K562 (cell line): ENCODE measurements at regions not wholly inside any gene's neighbourhood (a gene's known extent, or its start where the extent isn't known, plus 50 kb on each side); places are given as distances from the start of the nearest gene placed in this dataset.

ENCODE experiments used
- ATAC-seq: fragments of 200-7000 bp; cut with Tn5 transposase; 3 replicates; pipeline ENCODE4 v1.9.1; 2020; ENCODE audit warnings: moderate library complexity
- BruUV-seq: library from RNA; stranded (reverse); fragments of 400-500 nt; replicated peaks from 2 replicates; lab custom pipeline; 2021; lab: Mats Ljungman, UMichigan
- CTCF ChIA-PET: fragments of 300-600 bp; formaldehyde crosslinking; extraction: SDS; loops from one replicate; lab custom pipeline; 2021; ENCODE audit warnings: low intra/inter-chr PET ratio; lab: Yijun Ruan, JAX
- POLR2A ChIA-PET: fragments of 300-600, 350-650 bp; sonication (Branson Sonifier 250); formaldehyde crosslinking; extraction: SDS; loops from one replicate; lab custom pipeline; 2021; ENCODE audit warnings: antibody characterized with exemption, inconsistent platforms; lab: Yijun Ruan, JAX
- DNase-seq, 4 experiments: peaks; one replicate each; pipeline versions ENCODE4 v3.0.0 to v3.0.0-alpha.2; 2011 to 2018; ENCODE audit warnings: low spot score in 3 of 4, mixed read lengths in 3 of 4; ENCODE audit errors: extremely low read depth in 1 of 4
- FAIRE-seq: peaks from 2 replicates; lab custom pipeline; 2011; peaks lifted over from hg19 to GRCh38; lab: Jason Lieb, UNC
- H2AFZ ChIP-seq: 2 replicates; pipeline ENCODE4 v1.6.0; 2011; ENCODE audit warnings: low read depth, low read length, control low read depth, inconsistent platforms
- H3K27ac ChIP-seq: fragments of 200-600 bp; 3 replicates; pipeline ENCODE4 v1.8.0; 2011; ENCODE audit warnings: low read depth, mild to moderate bottlenecking, control low read depth, inconsistent platforms, low read length, moderate library complexity, mixed read lengths; ENCODE audit errors: extremely low read depth
- H3K27me3 ChIP-seq, 2 experiments: fragments of 300-600 bp in 1 of 2; 2 replicates in 1 of 2; 3 replicates in 1 of 2; pipeline versions ENCODE4 v1.6.0 to v1.8.0; 2011; ENCODE audit warnings: inconsistent platforms in 2 of 2, low read length in 2 of 2, mild to moderate bottlenecking in 1 of 2, mixed read lengths in 1 of 2, moderate library complexity in 1 of 2; ENCODE audit not compliant: control insufficient read depth in 2 of 2, insufficient read depth in 2 of 2
- H3K36me3 ChIP-seq: fragments of 300-600 bp; 3 replicates; pipeline ENCODE4 v1.8.0; 2011; ENCODE audit warnings: mild to moderate bottlenecking, low read length, inconsistent platforms; ENCODE audit not compliant: control insufficient read depth, insufficient read depth
- H3K4me1 ChIP-seq, 2 experiments: fragments of 200-600 bp in 1 of 2; replicated peaks in 1 of 2; 2 replicates in 1 of 2; 3 replicates in 1 of 2; pipeline versions ENCODE4 v1.5.1 to v1.8.0; 2011; ENCODE audit warnings: inconsistent platforms in 2 of 2, low read length in 2 of 2, mild to moderate bottlenecking in 1 of 2, mixed read lengths in 1 of 2, moderate library complexity in 1 of 2; ENCODE audit not compliant: control insufficient read depth in 2 of 2, insufficient read depth in 2 of 2
- H3K4me2 ChIP-seq: 2 replicates; pipeline ENCODE4 v1.6.1; 2011; ENCODE audit warnings: low read length, control low read depth, inconsistent platforms, mixed read lengths; ENCODE audit not compliant: insufficient read depth
- H3K4me3 ChIP-seq: fragments of 200-600 bp; sonication (generic), shearing (Covaris generic); 2 replicates; pipeline ENCODE4 v1.5.1; 2016; ENCODE audit warnings: control low read depth, inconsistent platforms
- H3K79me2 ChIP-seq: fragments of 200-600 bp; 3 replicates; pipeline ENCODE4 v1.8.0; 2011; ENCODE audit warnings: low read length, inconsistent platforms; ENCODE audit not compliant: control insufficient read depth, insufficient read depth
- H3K9ac ChIP-seq, 2 experiments: 2 replicates each; pipeline versions ENCODE4 v1.6.0 to v1.6.1; 2011; ENCODE audit warnings: low read depth in 2 of 2, low read length in 2 of 2, control low read depth in 1 of 2, inconsistent platforms in 1 of 2, mild to moderate bottlenecking in 1 of 2, mixed read lengths in 1 of 2; ENCODE audit not compliant: insufficient read depth in 1 of 2
- H3K9me1 ChIP-seq: one replicate; pipeline ENCODE4 v1.6.0; 2011; ENCODE audit warnings: inconsistent platforms, mild to moderate bottlenecking, low read length, moderate library complexity; ENCODE audit not compliant: control insufficient read depth, insufficient read depth
- H3K9me3 ChIP-seq: replicated peaks from 2 replicates; pipeline ENCODE4 v1.5.1; 2011; ENCODE audit warnings: low read depth, low read length, inconsistent platforms; ENCODE audit not compliant: control insufficient read depth, insufficient read depth
- H4K20me1 ChIP-seq: replicated peaks from 2 replicates; pipeline ENCODE4 v1.6.1; 2011; ENCODE audit warnings: low read length, inconsistent platforms, mixed read lengths; ENCODE audit not compliant: control insufficient read depth, insufficient read depth
- ASH1L ChIP-seq: fragments of 450-650 bp; IDR thresholded peaks from 2 replicates; pipeline ENCODE4 v1.6.1; 2018; ENCODE audit warnings: borderline replicate concordance, mild to moderate bottlenecking, low read depth; ENCODE audit not compliant: partially characterized antibody
- CEBPB ChIP-seq: fragments of 450-650 bp; IDR thresholded peaks from 2 replicates; pipeline ENCODE4 v1.6.1; 2016; ENCODE audit warnings: missing genetic modification characterization, missing compliant biosample characterization
- HNRNPLL ChIP-seq: fragments of 200-400 bp; formaldehyde crosslinking; IDR thresholded peaks from 2 replicates; pipeline ENCODE4 v1.6.1; 2017; ENCODE audit warnings: low read length, low read depth, mild to moderate bottlenecking; ENCODE audit not compliant: poor library complexity, severe bottlenecking
- JUND ChIP-seq, 2 experiments: IDR thresholded peaks; 2 replicates in 1 of 2; 3 replicates in 1 of 2; pipeline ENCODE4 v1.6.1; 2011; ENCODE audit warnings: borderline replicate concordance in 2 of 2, low read depth in 2 of 2, low read length in 2 of 2, improper control_type of control experiment in 1 of 2, missing biosample characterization in 1 of 2, missing genetic modification characterization in 1 of 2, missing genetic modification reagents in 1 of 2
- KAT2B ChIP-seq: IDR thresholded peaks from one replicate; pipeline ENCODE4 v1.6.1; 2012; ENCODE audit warnings: low read depth, mild to moderate bottlenecking, control low read depth, inconsistent platforms, low read length, moderate library complexity
- MAFF ChIP-seq: IDR thresholded peaks from 2 replicates; pipeline ENCODE4 v1.6.1; 2012; ENCODE audit warnings: low read length, improper control_type of control experiment
- MAFG ChIP-seq: fragments of 450-650 bp; conservative IDR thresholded peaks from 2 replicates; pipeline ENCODE4 v1.6.1; 2016; ENCODE audit warnings: missing genetic modification characterization, missing compliant biosample characterization
- MAFK ChIP-seq: IDR thresholded peaks from 2 replicates; pipeline ENCODE4 v1.6.1; 2011; ENCODE audit warnings: low read length, improper control_type of control experiment
- MYBL2 ChIP-seq, 2 experiments: fragments of 450-650 bp in 1 of 2; sonication (generic) in 1 of 2; formaldehyde crosslinking in 1 of 2; IDR thresholded peaks; 2 replicates each; pipeline versions ENCODE4 v1.6.1 to v1.8.1; 2017 to 2022; ENCODE audit warnings: borderline replicate concordance in 1 of 2, inconsistent platforms in 1 of 2, low read depth in 1 of 2, mild to moderate bottlenecking in 1 of 2, missing genetic modification reagents in 1 of 2, moderate library complexity in 1 of 2
- RAD21 ChIP-seq, 2 experiments: fragments of 250-450 bp in 1 of 2; fragments of 450-650 bp in 1 of 2; sonication (Bioruptor Pico) in 1 of 2; formaldehyde crosslinking in 1 of 2; IDR thresholded peaks in 1 of 2; conservative IDR thresholded peaks in 1 of 2; 2 replicates each; pipeline versions ENCODE4 v1.4.0 to v1.8.0; 2020 to 2022; ENCODE audit warnings: mild to moderate bottlenecking in 2 of 2, moderate library complexity in 1 of 2
- TOE1 ChIP-seq, 2 experiments: fragments of 450-650 bp in 1 of 2; sonication (generic) in 1 of 2; formaldehyde crosslinking in 1 of 2; IDR thresholded peaks; 2 replicates each; pipeline versions ENCODE4 v1.7.1 to v1.8.0; 2016 to 2022; ENCODE audit warnings: borderline replicate concordance in 2 of 2, mild to moderate bottlenecking in 2 of 2, antibody characterized with exemption in 1 of 2, inconsistent platforms in 1 of 2, low read depth in 1 of 2, missing genetic modification reagents in 1 of 2, moderate library complexity in 1 of 2
- ZNF316 ChIP-seq: fragments of 450-650 bp; IDR thresholded peaks from 2 replicates; pipeline ENCODE4 v1.6.1; 2016
- ZNF586 ChIP-seq: fragments of 450-650 bp; formaldehyde crosslinking; conservative IDR thresholded peaks from 2 replicates; pipeline ENCODE4 v1.4.0; 2020; ENCODE audit warnings: mild to moderate bottlenecking, moderate library complexity
- ZNF785 ChIP-seq: fragments of 250-450 bp; sonication (Bioruptor Pico); IDR thresholded peaks from 2 replicates; pipeline ENCODE4 v1.4.0; 2020; ENCODE audit warnings: mild to moderate bottlenecking
- ZNF79 ChIP-seq: fragments of 250-450 bp; sonication (Bioruptor Pico); IDR thresholded peaks from 2 replicates; pipeline ENCODE4 v1.4.0; 2020; ENCODE audit warnings: low read depth, mild to moderate bottlenecking, moderate library complexity
- WGBS: fragments of 100-300 bp; shearing (Covaris generic); methylation state at CpG from one replicate; pipeline ENCODE4 v1.1.6; 2016; ENCODE audit warnings: low coverage, mixed read lengths; ENCODE audit not compliant: insufficient coverage; ENCODE audit errors: missing lambda C conversion rate; 5-methylcytosine and 5-hydroxymethylcytosine counted together
- in situ Hi-C: fragments of 300-500 bp; cut with MboI; formaldehyde crosslinking; loops from 4 replicates; pipeline ENCODE4 v1.15.0; 2018; ENCODE audit warnings: inconsistent platforms, mixed read lengths
- intact Hi-C: fragments of 100-400 bp; cut with micrococcal nuclease; formaldehyde crosslinking; loops from 2 replicates; pipeline ENCODE4 v1.14.2; 2022
- TF ChIP-seq, protein P1 (sequence below): fragments of 250-450 bp; sonication (Bioruptor Pico); IDR thresholded peaks from 2 replicates; pipeline ENCODE4 v1.9.0; 2021; ENCODE audit warnings: mild to moderate bottlenecking
- TF ChIP-seq, protein P2 (sequence below): sonication (generic); formaldehyde crosslinking; IDR thresholded peaks from 2 replicates; pipeline ENCODE4 v1.8.0; 2022; ENCODE audit warnings: missing genetic modification reagents, mild to moderate bottlenecking, borderline replicate concordance

DNA sequence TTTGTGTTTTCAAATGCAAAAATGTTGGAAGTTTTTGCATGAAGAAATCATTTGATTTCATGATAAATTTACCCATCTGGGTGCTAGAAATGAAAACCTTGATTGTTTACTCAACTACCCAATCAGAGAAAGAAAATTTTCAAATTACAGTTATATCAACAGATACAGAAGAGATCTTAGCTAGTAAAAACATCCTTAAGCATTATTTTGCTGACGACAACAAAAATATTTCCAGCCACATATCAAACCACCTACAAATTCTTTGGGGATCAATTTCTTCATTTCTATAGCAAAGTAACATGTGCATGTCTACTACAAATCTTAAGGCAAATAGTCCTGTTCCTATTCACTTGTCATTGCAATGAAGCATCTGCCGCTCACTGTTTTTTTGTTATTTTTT is 530.3 kb downstream of the ZIC1 start:
- TF ChIP-seq ASH1L (no peak), JUND (IDR thresholded peaks at IDR 0.05; ENCODE audit: borderline replicate concordance, low read depth, low read length) (no peak), JUND (tag; IDR thresholded peaks at IDR 0.05; ENCODE audit: borderline replicate concordance, low read depth, low read length) (no peak), HNRNPLL (no peak), ZNF79 (CRISPR knock-in tag) (no peak), ZNF785 (CRISPR knock-in tag) (no peak), ZNF316 (peak; percentile 44), MYBL2 (IDR thresholded peaks at IDR 0.05; ENCODE audit: low read depth) (no peak), MYBL2 (CRISPR knock-in tag; IDR thresholded peaks at IDR 0.05; ENCODE audit: borderline replicate concordance) (no peak), TOE1 (IDR thresholded peaks at IDR 0.05; ENCODE audit: borderline replicate concordance) (no peak), TOE1 (CRISPR knock-in tag; IDR thresholded peaks at IDR 0.05; ENCODE audit: borderline replicate concordance, low read depth) (no peak), MAFF (peak; percentile 53), CEBPB (tag) (no peak), MAFG (tag) (peak; percentile 14; the same call in 1 of the 2 replicates), MAFK (peak; percentile 56), KAT2B (no peak), ZNF586 (no peak), RAD21 (CRISPR knock-in tag; conservative IDR thresholded peaks at IDR 0.05 in 1 of 2, IDR thresholded peaks at IDR 0.05 in 1 of 2) (no peak)
- TF ChIP-seq, protein P1, sequence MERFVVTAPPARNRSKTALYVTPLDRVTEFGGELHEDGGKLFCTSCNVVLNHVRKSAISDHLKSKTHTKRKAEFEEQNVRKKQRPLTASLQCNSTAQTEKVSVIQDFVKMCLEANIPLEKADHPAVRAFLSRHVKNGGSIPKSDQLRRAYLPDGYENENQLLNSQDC = no peak
- TF ChIP-seq, protein P2, sequence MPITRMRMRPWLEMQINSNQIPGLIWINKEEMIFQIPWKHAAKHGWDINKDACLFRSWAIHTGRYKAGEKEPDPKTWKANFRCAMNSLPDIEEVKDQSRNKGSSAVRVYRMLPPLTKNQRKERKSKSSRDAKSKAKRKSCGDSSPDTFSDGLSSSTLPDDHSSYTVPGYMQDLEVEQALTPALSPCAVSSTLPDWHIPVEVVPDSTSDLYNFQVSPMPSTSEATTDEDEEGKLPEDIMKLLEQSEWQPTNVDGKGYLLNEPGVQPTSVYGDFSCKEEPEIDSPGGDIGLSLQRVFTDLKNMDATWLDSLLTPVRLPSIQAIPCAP (CRISPR knock-in tag) = no peak
- no peak overlapping the region for H3K4me3 ChIP-seq
- no peaks in the 10 kb centered on the region for H3K27me3 ChIP-seq
- no peaks in the 10 kb centered on the region for H3K9me1 ChIP-seq
- DNase-seq (no peak), FAIRE-seq (no peak), ATAC-seq (no peak)
- H3K9ac ChIP-seq = no peak overlapping the region
- POLR2A ChIA-PET = no interaction called here
- 4% methylated on average over 2 of the region's 2 CpGs for WGBS
- no peaks in the 10 kb centered on the region; the same call in 1 of the 2 replicates for H3K9me3 ChIP-seq
- intact Hi-C loops (no loop called here), in situ Hi-C loops (no loop called here)
- H3K4me2 ChIP-seq = no peak overlapping the region
- H3K36me3 ChIP-seq = no peaks in the 10 kb centered on the region
- no peaks in the 10 kb centered on the region for H3K4me1 ChIP-seq
- CTCF ChIA-PET = no interaction called here
- no peaks in the 10 kb centered on the region for H4K20me1 ChIP-seq
- H2AFZ ChIP-seq = no peak overlapping the region
- no peaks in the 10 kb centered on the region for H3K79me2 ChIP-seq
- no TSS peak for BruUV-seq
- no peak overlapping the region for H3K27ac ChIP-seq
